HCT116 (cell line): ENCODE measurements at regions not wholly inside any gene's neighbourhood (a gene's known extent, or its start where the extent isn't known, plus 50 kb on each side); places are given as distances from the start of the nearest gene placed in this dataset.

ENCODE experiments used
- POLR2A ChIP-seq: IDR thresholded peaks from 2 replicates; pipeline ENCODE4 v1.7.0; 2011; ENCODE audit warnings: borderline replicate concordance; ENCODE audit not compliant: insufficient read depth, insufficient read length; ENCODE audit errors: extremely low read depth
- POLR2AphosphoS5 ChIP-seq: IDR thresholded peaks from 2 replicates; pipeline ENCODE4 v1.6.1; 2011; ENCODE audit warnings: mild to moderate bottlenecking, low read depth, low read length, moderate library complexity
- ZFX ChIP-seq: fragments of 450-650 bp; IDR thresholded peaks from 2 replicates; pipeline ENCODE4 v1.6.1; 2017
- TF ChIP-seq, protein P1 (sequence below), 3 experiments: fragments of 200-600 bp in 1 of 3; sonication (generic) in 1 of 3; IDR thresholded peaks in 2 of 3; conservative IDR thresholded peaks in 1 of 3; 2 replicates each; pipeline ENCODE4 v1.5.1; 2012 to 2017; ENCODE audit warnings: low read depth in 2 of 3, low read length in 2 of 3, antibody characterized with exemption in 1 of 3, borderline replicate concordance in 1 of 3, control low read depth in 1 of 3, mild to moderate bottlenecking in 1 of 3, mixed read lengths in 1 of 3, mixed run types in 1 of 3, moderate library complexity in 1 of 3; ENCODE audit not compliant: insufficient read depth in 1 of 3

- TF ChIP-seq ZFX, result no peak
- TF ChIP-seq, protein P1, sequence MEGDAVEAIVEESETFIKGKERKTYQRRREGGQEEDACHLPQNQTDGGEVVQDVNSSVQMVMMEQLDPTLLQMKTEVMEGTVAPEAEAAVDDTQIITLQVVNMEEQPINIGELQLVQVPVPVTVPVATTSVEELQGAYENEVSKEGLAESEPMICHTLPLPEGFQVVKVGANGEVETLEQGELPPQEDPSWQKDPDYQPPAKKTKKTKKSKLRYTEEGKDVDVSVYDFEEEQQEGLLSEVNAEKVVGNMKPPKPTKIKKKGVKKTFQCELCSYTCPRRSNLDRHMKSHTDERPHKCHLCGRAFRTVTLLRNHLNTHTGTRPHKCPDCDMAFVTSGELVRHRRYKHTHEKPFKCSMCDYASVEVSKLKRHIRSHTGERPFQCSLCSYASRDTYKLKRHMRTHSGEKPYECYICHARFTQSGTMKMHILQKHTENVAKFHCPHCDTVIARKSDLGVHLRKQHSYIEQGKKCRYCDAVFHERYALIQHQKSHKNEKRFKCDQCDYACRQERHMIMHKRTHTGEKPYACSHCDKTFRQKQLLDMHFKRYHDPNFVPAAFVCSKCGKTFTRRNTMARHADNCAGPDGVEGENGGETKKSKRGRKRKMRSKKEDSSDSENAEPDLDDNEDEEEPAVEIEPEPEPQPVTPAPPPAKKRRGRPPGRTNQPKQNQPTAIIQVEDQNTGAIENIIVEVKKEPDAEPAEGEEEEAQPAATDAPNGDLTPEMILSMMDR (IDR thresholded peaks at IDR 0.05 in 2 of 3, conservative IDR thresholded peaks at IDR 0.05 in 1 of 3; ENCODE audit: borderline replicate concordance in 1 of 3, insufficient read depth in 1 of 3, low read depth in 2 of 3, low read length in 2 of 3), result no peak
- TF ChIP-seq POLR2A, result no peak
- TF ChIP-seq POLR2AphosphoS5, result no peak
These were observed 114.5 kb downstream of the C9orf152 start for GRCh38 chr9:110093417-110093816.
